DMS114 treated with DMSO at 0.1 percent for 48 hours (cell line): ENCODE measurements at regions not wholly inside any gene's neighbourhood (a gene's known extent, or its start where the extent isn't known, plus 50 kb on each side); places are given as distances from the start of the nearest gene placed in this dataset.

ENCODE experiments used
- DNase-seq: peaks from one replicate; lab custom pipeline; 2025; ENCODE audit not compliant: unreplicated experiment; lab: John Stamatoyannopoulos, UW

GRCh38 chr3:177525987-177526712 lies 328.9 kb upstream of the TBL1XR1 start:
- no peak for DNase-seq

GRCh38 chr3:177527182-177527581 lies 329.9 kb upstream of the TBL1XR1 start:
- DNase-seq: no peak

- DNase-seq: no peak
Measured at GRCh38 chr3:177528306-177529070, 331.2 kb upstream of the TBL1XR1 start.

GRCh38 chr3:177529071-177529550 lies 331.8 kb upstream of the TBL1XR1 start:
- DNase-seq: no peak

DNA sequence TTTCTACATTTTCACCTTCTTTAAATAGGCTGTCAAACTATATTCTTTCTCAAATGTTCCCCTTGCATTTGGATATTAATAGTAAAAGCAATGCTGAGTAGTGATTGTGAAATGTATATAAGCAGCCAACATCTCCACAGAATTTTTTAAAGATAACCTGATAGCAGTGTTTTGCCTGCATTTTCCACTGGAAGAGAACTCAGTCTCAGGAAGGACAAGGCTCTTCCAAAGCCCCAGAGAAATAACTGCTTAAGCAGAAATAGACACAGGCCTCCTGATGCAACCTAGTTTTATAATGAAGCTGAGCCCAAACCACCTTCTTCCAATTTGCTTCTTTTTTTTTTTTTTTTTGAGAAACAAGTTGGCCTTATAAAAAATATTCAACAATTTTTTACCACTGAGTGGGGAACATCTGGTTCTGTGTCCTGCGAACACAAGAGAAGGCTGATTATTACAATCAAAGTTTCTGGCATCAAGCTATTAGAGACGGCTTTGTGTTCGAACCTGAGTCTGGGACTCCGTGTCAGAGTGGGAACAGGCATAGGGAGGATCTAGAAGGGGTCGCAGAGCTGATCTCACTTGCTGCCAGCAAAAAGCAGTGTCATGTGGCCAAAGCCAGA lies 332.5 kb upstream of the TBL1XR1 start:
- no peak for DNase-seq

GRCh38 chr3:177530908-177531307 lies 333.6 kb upstream of the TBL1XR1 start:
- no peak for DNase-seq

- DNase-seq: no peak
Measured at GRCh38 chr3:177536873-177537272, 339.6 kb upstream of the TBL1XR1 start.

DNA sequence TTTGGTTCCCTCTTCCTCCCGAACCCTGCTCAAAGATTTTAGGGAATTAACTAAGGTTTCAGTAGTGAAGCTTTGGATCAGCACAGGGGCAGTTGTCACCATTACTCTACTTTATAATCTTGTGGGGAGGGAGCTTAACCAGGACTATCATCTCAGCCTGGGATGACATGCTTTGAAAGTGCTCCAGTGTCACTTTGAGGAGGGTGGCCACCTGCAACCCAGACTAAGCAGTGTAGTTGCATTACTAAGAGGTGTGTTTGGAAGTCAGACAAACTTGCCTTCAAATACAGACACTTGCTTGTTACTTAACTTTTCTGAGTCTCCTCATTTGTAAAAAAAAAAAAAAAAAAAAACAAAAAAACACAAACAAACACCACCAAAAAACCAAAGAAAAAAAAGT lies 340.3 kb upstream of the TBL1XR1 start:
- DNase-seq: no peak

DNA sequence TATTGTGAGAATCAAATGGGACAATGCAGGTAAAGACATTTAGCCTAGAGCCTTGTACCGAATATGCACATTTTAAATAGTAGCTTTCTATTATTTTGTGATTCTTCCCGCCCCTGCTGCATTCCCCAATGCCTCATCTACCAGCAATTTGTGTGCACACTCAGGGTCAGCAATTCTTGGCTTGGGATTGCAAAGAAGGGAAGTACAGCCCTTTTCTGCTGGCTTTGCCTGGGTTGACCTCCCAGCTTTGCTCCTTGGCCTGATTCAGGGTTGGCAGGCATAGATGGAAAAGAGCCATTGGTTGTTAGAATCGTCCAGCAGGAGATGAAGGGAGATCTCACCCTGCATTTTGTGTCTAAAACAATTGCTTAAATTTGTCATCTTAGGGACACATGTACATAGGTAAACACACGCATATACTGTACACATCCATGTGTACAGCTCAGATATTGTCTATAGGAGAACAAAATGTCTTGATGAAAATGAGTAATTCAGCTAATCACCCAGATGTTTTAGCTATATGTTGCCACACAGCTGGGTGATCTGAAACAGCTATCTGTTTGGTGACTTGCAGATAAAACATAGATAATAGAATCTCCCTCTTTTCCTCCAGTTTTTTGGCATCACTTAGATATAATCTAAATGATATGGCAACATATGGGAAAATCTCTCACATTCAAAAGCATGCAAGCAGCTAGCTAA lies 340.9 kb upstream of the TBL1XR1 start:
- no peak for DNase-seq

DNA sequence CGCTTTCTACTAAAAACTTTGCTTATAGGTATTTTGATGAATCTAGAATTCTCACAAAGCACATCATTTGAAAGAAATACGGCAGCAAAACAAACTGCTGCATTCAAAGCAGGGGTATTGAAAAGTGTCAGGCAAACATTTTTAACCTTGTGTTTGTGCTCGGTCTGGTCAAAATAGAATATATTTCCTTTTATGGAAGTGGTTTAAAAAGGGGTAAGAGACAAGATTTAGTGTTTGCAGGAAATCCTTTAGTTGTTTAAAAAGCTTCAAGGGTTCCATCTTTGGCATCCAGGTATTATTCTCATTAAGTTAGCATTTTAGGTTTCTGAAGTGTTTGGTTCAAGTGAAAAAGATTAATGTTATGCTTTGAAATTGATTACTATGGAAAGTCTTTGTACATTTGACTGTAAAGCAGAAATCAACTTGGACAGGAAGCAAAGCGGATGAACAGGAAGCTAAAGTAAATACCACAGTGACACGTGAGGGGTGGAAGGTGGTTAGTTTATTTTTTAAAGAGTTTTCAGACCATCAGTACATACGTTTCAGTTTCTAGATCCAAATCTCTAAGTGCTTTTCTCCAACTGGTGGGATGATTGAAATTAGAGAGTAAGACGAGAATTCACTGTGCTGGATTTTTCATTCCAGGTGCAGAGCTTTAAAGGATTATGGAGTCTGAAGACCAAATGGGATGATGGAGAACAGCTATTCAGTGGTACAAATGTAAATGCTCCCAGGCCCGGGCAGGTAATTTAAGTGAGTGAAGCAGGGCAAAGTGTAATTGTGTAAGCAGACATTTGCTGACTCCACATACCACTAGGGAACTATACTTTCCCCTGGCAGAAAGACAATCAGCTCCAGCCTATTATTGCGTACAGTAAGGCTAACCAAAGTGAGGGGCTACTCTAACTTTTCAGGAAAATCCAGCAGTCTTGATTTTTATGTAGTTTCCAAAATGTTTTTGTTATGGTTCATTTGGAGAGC lies 341.8 kb upstream of the TBL1XR1 start:
- no peak for DNase-seq

DNA sequence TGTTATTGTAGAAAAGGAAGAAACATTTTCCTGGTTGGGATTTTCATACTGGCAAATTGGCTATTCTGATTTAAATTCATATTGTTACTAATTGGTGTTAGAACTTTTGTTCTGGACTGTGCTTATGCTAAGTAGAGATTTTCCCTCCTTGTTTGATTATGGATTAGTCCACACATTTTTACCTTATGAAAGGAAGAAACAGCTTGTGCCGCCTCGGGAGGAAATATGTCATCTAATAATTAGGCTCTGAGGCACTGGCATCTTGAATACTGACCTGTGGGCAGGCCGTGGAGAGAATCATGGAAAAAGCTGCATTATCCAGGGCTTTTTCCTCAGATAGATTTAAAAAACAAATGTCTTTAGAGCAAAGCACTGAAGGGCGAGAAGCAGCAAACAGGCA lies 344.3 kb upstream of the TBL1XR1 start:
- DNase-seq: no peak

- DNase-seq: no peak
Measured at GRCh38 chr3:177545964-177546363, 348.7 kb upstream of the TBL1XR1 start.

GRCh38 chr3:177547711-177548350 lies 350.5 kb upstream of the TBL1XR1 start:
- DNase-seq: no peak

DNA sequence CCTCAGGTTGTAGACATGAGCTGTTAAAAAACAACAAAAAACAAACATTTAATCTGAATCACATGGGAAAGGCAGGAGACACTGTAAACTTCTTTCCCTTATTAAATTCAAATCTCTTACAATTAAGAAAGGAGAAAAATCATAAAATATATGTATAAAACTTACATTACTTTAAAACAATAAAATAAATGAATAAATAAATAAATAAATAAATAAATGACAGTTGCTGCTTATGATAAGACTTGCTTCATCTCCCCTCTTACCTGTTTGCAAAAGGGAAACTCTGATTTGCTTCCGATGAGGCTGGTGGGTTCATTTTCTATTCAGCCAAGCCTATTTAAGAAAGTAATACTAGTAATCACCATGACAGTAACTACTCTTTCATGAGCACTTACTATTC lies 353.4 kb upstream of the TBL1XR1 start:
- DNase-seq: no peak

DNA sequence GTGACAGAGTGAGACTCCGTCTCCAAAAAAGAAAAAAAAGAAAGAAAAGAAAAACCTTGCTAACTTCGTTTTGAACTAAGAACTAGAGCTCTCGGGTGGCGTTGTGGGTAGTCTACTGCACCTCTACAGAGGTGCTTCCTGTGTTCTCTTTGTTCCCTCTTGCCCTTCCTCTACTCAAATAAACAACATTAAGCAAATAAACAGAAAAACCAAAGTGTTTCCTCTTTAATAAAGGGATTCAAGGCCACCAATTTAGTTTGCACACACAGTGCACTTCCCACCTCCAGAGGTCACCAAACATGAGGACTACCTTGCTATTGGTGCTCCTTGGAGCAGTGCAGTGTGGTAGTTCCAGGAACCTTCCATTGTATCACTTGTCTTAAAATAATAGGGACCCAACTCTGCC lies 354.2 kb upstream of the TBL1XR1 start:
- DNase-seq: no peak

- no peak for DNase-seq
Measured at GRCh38 chr3:177552051-177552450, 354.8 kb upstream of the TBL1XR1 start.

DNA sequence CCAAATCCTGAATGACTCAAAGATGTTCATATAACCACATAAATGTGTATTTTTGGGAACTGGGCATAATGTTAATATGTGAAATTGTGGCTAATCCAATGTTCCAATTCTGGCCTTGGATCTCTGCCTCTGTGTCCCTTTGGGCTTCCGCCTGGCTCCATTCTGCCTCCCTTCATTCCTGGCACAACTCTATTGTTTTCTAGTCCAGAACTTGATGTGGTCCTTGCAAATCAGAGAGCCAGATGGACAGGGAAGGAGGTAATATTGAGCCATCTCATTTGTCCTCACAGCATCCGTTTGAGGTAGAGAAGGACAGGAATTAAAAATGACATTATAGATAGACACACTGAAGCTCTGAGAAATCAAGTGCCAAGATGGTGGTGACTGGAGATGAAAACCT lies 355.7 kb upstream of the TBL1XR1 start:
- no peak for DNase-seq

- DNase-seq: no peak
Measured at GRCh38 chr3:177553579-177553978, 356.3 kb upstream of the TBL1XR1 start.

DNA sequence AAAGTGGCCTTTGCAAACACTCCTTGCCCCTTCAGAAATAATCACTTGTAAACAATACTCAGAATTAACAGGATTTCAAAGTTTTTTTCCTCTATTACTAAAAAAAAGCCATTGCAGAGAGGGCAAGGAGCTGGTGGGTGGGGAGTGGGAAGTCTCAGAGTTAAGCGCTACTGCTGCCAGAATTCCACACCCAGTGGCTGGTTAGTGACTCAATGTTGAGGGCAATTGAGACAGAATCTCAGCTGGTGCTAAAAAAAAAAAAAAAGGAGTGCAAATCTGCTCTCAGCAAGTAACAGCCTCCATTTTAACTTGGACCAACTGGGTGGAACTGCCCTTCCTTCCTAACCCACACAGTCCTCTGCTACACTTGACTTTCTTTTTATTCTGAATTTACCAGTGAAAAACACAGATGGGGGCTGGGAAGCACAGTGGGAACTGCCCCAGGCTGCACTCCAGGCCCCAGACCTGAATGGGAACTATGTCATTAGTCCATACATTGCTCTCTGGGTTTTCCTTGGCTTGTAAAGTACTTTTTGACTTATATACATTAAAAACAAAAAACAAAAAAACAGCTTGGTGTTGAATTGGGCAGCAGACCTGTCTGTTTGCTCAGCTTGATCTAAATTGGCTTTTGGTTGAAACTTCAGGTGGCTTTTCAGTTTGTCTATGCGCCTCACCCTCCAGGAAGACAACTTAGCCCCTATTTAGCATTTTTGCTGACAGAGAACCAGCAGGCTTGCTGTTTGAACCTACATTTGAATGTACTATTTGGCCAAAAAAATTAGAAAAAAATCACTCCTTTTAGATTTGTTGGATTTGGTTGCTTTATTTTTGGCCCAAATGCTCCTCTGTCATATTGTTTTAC lies 357.8 kb upstream of the TBL1XR1 start:
- DNase-seq: no peak
